Stimulated activated naive CD8-positive, alpha-beta T cell treated with anti-CD3 and anti-CD28 coated beads, Interleukin-15, amount 100 ng/mL, for 72 hours (primary cell): ENCODE measurements at regions not wholly inside any gene's neighbourhood (a gene's known extent, or its start where the extent isn't known, plus 50 kb on each side); places are given as distances from the start of the nearest gene placed in this dataset.

Source experiments
- ATAC-seq: fragments of 150-1000 bp; cut with Tn5 transposase; 2 replicates; pipeline ENCODE4 v1.10.0; 2021; ENCODE audit warnings: mild to moderate bottlenecking, moderate library complexity
- DNase-seq, 2 donors: peaks; one replicate each; pipeline ENCODE4 v3.0.0; 2021 to 2022
- H3K27ac Mint-ChIP-seq, 2 donors: one replicate each; pipeline ENCODE4 v1.8.0; 2022; ENCODE audit warnings: mild to moderate bottlenecking in 2 of 2, mixed read lengths in 2 of 2, moderate library complexity in 2 of 2
- H3K27me3 Mint-ChIP-seq: one replicate; pipeline ENCODE4 v1.8.0; 2022; ENCODE audit warnings: mixed read lengths
- H3K4me1 Mint-ChIP-seq: one replicate; pipeline ENCODE4 v1.8.0; 2022; ENCODE audit warnings: mild to moderate bottlenecking, mixed read lengths
- H3K4me3 Mint-ChIP-seq, 2 donors: one replicate each; pipeline ENCODE4 v1.8.0; 2022; ENCODE audit warnings: mild to moderate bottlenecking in 2 of 2, mixed read lengths in 2 of 2, moderate library complexity in 1 of 2
- H3K9me3 Mint-ChIP-seq, 2 donors: one replicate each; pipeline ENCODE4 v1.8.0; 2022; ENCODE audit warnings: mixed read lengths in 2 of 2

DNA sequence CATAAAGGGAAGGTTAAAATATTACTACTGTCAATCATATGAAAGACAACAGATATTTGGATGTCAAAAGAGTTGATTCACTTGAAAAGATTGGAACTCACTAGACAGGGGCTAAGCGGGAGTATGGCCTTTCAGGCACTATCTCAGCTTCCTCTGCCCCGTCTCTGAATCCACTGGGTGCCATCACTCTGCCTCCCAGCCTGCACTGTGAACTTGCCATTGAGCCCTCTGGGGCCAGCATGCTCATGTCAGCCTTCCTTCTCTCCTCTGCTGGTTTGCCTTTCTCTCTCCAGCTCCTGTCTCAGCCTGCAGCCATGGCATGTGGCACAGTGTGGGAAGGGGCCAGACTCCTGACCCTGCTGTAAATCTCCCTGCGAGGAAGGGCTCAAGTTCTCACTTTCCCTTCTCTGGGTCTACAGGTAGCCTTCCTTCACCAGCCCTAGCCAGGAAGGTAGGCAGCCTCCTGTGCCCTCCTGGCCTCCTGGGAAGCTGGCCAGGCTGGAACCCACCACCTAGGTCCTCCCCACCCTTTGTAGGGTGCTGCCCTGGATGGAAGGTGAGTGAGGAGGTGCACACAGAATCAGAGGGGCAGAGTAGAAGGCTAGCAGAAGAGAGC, 54.0 kb upstream of the SLCO2A1 start:
- H3K4me1 Mint-ChIP-seq = no peaks in the 10 kb centered on the region
- ATAC-seq (peak; percentile 23), DNase-seq (no peak)
- peaks cover 5 to 15% of the 10 kb centered on the region in 2 donors for H3K9me3 Mint-ChIP-seq
- no peak overlapping the region for H3K4me3 Mint-ChIP-seq
- no peak overlapping the region for H3K27ac Mint-ChIP-seq
- H3K27me3 Mint-ChIP-seq = no peaks in the 10 kb centered on the region

DNA sequence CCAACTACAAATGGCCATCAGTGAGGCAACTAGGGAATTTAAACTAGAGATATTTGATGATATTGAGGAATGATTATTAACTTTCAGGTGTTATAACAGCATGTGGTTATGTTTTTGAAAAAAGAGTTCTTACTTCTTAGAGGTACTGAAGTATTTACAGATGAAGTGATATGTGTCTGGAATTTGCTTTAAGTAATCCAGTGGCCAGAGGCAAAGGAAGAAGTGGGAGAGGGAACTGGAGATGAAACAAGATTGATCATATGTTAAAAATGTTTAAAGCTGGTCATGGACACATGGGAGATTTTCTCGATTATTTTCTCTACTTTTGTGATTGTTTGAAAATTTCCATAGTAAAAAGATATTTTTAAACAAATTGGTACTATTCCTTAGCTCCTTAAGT, 53.3 kb upstream of the SLCO2A1 start:
- Mint-ChIP-seq H3K27me3 (no peaks in the 10 kb centered on the region), H3K4me1 (no peaks in the 10 kb centered on the region), H3K9me3 (peaks cover 0 to 7% of the 10 kb centered on the region in 2 donors), H3K4me3 (no peak overlapping the region), H3K27ac (no peak overlapping the region)
- no peak for ATAC-seq
- DNase-seq = no peak

DNA sequence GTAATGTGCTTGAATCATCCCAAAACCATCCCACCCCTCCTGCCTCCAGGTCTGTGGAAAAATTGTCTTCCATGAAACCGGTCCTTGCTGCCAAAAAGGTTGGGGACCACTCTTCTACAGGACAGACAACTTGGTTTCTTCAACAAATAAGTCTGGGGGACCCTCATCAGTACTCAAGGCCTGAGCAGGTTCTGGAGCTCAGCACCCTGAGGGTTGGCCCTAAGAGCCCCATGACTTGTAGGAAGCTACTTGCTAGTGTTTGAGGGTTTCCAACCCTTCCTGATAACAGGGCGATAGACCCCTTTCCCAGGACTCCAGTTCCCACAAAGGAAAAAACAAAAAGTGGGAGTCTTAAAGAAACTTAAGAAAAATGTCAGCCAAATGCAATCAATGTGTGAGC, 52.9 kb upstream of the SLCO2A1 start:
- ATAC-seq = no peak
- DNase-seq = no peak
- peaks cover 0 to 3% of the 10 kb centered on the region in 2 donors for H3K9me3 Mint-ChIP-seq
- no peaks in the 10 kb centered on the region for H3K27me3 Mint-ChIP-seq
- no peak overlapping the region for H3K27ac Mint-ChIP-seq
- H3K4me3 Mint-ChIP-seq = no peak overlapping the region
- no peaks in the 10 kb centered on the region for H3K4me1 Mint-ChIP-seq

DNA sequence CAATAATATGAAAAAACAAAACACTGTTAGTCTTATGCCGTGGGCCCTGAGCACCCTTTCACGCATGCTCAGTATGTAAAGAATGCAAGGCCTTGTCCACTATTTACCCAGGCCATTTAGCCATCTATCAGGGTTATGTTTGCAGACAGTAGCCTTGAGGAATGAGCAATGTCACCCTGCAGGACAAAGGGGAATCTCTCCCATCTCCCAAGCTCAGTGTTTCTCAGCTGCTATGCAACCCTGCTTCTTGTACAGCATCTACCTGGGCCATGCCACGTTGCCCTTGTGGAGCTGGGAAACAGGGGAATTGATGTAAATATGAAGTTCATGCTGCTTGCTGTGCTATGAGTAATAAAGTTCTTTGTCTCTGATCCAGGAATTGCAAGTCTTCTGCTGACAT, 51.5 kb upstream of the SLCO2A1 start:
- no peak overlapping the region for H3K4me3 Mint-ChIP-seq

DNA sequence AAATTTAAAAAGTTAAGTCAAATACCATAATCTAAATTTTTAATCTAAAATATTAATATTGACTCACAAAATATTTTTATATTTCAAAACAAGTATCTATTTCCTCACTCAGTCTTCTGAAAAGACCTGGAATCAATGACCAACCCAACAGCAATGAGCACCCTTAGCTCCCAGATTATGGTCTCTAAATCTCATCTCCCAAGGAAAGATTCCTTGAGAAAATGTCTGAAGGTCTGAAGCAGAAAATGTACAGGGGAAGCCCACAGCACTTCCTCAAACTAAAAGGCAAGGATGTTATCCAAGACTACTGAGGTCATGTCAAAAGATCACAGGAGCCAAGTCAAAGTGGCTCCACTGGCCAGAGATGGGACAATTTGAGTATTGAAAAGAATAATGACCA, 51.0 kb upstream of the SLCO2A1 start:
- Mint-ChIP-seq H3K4me1 (no peaks in the 10 kb centered on the region), H3K27ac (no peak overlapping the region), H3K9me3 (no peaks in the 10 kb centered on the region), H3K27me3 (no peaks in the 10 kb centered on the region), H3K4me3 (no peak overlapping the region)
- no peak for DNase-seq
- ATAC-seq = no peak

More for the DNA sequence above, 51.5 kb upstream of the SLCO2A1 start:
- ATAC-seq = no peak
- Mint-ChIP-seq H3K9me3 (no peaks in the 10 kb centered on the region), H3K27ac (peak overlapping the region in 1 of 2 donors; percentile 42), H3K27me3 (no peaks in the 10 kb centered on the region), H3K4me1 (no peaks in the 10 kb centered on the region)
- DNase-seq = no peak

DNA sequence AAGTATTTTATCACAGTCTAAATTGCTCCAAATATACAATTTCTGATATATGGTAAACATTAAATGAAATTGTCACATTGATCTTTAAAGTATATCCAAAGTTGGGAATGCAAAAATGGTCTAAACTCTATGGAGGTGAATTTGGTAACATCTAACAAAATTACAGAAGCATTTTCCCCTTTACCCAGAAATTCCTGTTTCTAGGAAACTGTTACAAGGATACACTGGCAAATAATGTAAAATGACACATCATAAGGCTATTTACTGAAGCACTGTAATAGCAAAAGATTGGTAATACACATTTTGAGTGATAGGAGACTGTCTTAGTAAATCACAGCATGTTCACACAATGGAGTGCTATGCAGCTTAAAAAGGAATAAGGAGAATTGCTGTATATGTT, 50.0 kb upstream of the SLCO2A1 start:
- no peaks in the 10 kb centered on the region for H3K27me3 Mint-ChIP-seq
- no peak for DNase-seq
- no peak overlapping the region for H3K4me3 Mint-ChIP-seq
- no peak overlapping the region for H3K27ac Mint-ChIP-seq
- H3K9me3 Mint-ChIP-seq = no peaks in the 10 kb centered on the region
- ATAC-seq = no peak
- no peaks in the 10 kb centered on the region for H3K4me1 Mint-ChIP-seq
